Neural cell (in vitro differentiated cells): ENCODE measurements at regions not wholly inside any gene's neighbourhood (a gene's known extent, or its start where the extent isn't known, plus 50 kb on each side); places are given as distances from the start of the nearest gene placed in this dataset.

Experiments used
- CTCF ChIP-seq: fragments of 450-650 bp; IDR thresholded peaks from 2 replicates; pipeline ENCODE4 v1.5.1; 2014; ENCODE audit warnings: antibody characterized with exemption, mild to moderate bottlenecking, moderate library complexity; ENCODE audit not compliant: poor library complexity, severe bottlenecking
- EP300 ChIP-seq: fragments of 450-650 bp; conservative IDR thresholded peaks from 2 replicates; pipeline ENCODE4 v1.6.1; 2014; ENCODE audit warnings: antibody characterized with exemption, mild to moderate bottlenecking, moderate library complexity; ENCODE audit not compliant: poor library complexity, severe bottlenecking
- RAD21 ChIP-seq: fragments of 450-650 bp; conservative IDR thresholded peaks from 2 replicates; pipeline ENCODE4 v1.6.1; 2014; ENCODE audit warnings: antibody characterized with exemption, mild to moderate bottlenecking, moderate library complexity
- TAF1 ChIP-seq: IDR thresholded peaks from 2 replicates; pipeline ENCODE4 v1.6.1; 2012; ENCODE audit warnings: low read depth

GRCh38 chr11:23336961-23337360, 476.7 kb upstream of the CCDC179 start:
- TF ChIP-seq RAD21 (no peak), CTCF (no peak), EP300 (no peak), TAF1 (no peak)
